ENCODE measurements at regions not wholly inside any gene's neighbourhood (a gene's known extent, or its start where the extent isn't known, plus 50 kb on each side); places are given as distances from the start of the nearest gene placed in this dataset.

- no peak overlapping the region for H2AK5ac ChIP-seq (ENCODE audit: insufficient read length, low read length)
- no peaks in the 10 kb centered on the region for H3K27me3 ChIP-seq (ENCODE audit: insufficient read depth, low read length)
- no peak overlapping the region for H3K27ac ChIP-seq (ENCODE audit: insufficient read length, low read depth, low read length)
- no peak overlapping the region for H3K14ac ChIP-seq (ENCODE audit: insufficient read depth, low read length)
- no peak overlapping the region for H3K18ac ChIP-seq (ENCODE audit: insufficient read length, low read depth, low read length)
- Mint-ChIP-seq H3K9me3 (peaks cover 0 to 3% of the 10 kb centered on the region in 2 experiments; a peak in 3 of 5 replicates), H3K36me3 (ENCODE audit: insufficient read depth in 1 of 3, low read depth in 3 of 3) (no peaks in the 10 kb centered on the region), H3K27me3 (ENCODE audit: low read depth) (peaks cover 2% of the 10 kb centered on the region; the same call in 1 of the 2 replicates), H3K4me3 (no peak overlapping the region), H3K4me1 (peaks cover 16 to 20% of the 10 kb centered on the region in 2 experiments), H3K27ac (no peak overlapping the region)
- no peak overlapping the region for H4K5ac ChIP-seq (ENCODE audit: insufficient read length, low read depth, low read length)
- H2BK20ac ChIP-seq (ENCODE audit: low read depth, low read length, poor library complexity, severe bottlenecking), result no peak overlapping the region
- H3K4ac ChIP-seq (ENCODE audit: low read depth, low read length), result no peak overlapping the region
- no peaks in the 10 kb centered on the region for H4K20me1 ChIP-seq (ENCODE audit: control insufficient read depth, insufficient read depth, insufficient read length)
- no peak overlapping the region for H3K56ac ChIP-seq (ENCODE audit: insufficient read length, low read depth, low read length)
- no peak overlapping the region for H3K9ac ChIP-seq (ENCODE audit: extremely low read depth, insufficient read length, low read length)
- no peak overlapping the region for H2BK5ac ChIP-seq (ENCODE audit: insufficient read length, low read length)
- H4K8ac ChIP-seq (replicated peaks; ENCODE audit: insufficient read length, low read depth, low read length), result no peak overlapping the region
- no peak overlapping the region for H3K4me2 ChIP-seq (ENCODE audit: insufficient read depth, insufficient read length, low read length)
- H3K23me2 ChIP-seq (ENCODE audit: insufficient read length, low read depth, low read length, poor library complexity, severe bottlenecking), result peaks cover 3% of the 10 kb centered on the region
- no peak overlapping the region for H4K91ac ChIP-seq (ENCODE audit: insufficient read length, low read depth, low read length)
- H3T11ph ChIP-seq (ENCODE audit: low read length), result no peak overlapping the region
- no peak overlapping the region for H2BK15ac ChIP-seq (ENCODE audit: low read depth, low read length)
- no peaks in the 10 kb centered on the region for H3K4me1 ChIP-seq (ENCODE audit: insufficient read depth, low read length)
- no peak for DNase-seq
- H2BK12ac ChIP-seq (ENCODE audit: insufficient read length, low read depth, low read length), result no peak overlapping the region
- no peak overlapping the region for H2AFZ ChIP-seq (ENCODE audit: low read length)
- no peaks in the 10 kb centered on the region for H3K79me1 ChIP-seq (ENCODE audit: insufficient read depth, low read depth, low read length, poor library complexity, severe bottlenecking)
- no peak overlapping the region for H3K23ac ChIP-seq (ENCODE audit: insufficient read length, low read depth, low read length)
- no peaks in the 10 kb centered on the region for H3K79me2 ChIP-seq (ENCODE audit: insufficient read depth, low read length)
- H3K9me3 ChIP-seq (ENCODE audit: control insufficient read depth, low read depth, low read length), result no peaks in the 10 kb centered on the region
- TF ChIP-seq CTCF (conservative IDR thresholded peaks at IDR 0.05), result no peak
- WGBS (ENCODE audit: extremely low coverage, insufficient read length, low lambda C conversion rate), result no CpG with 5 or more reads among the region's 4 CpGs
- H2BK120ac ChIP-seq (ENCODE audit: low read depth, low read length, poor library complexity, severe bottlenecking), result no peak overlapping the region
Observed at GRCh38 chr19:33872445-33873320, 76.0 kb downstream of the KCTD15 start.

Data from H9 (cell line).